ENCODE measurements at regions not wholly inside any gene's neighbourhood (a gene's known extent, or its start where the extent isn't known, plus 50 kb on each side); places are given as distances from the start of the nearest gene placed in this dataset.

DNA sequence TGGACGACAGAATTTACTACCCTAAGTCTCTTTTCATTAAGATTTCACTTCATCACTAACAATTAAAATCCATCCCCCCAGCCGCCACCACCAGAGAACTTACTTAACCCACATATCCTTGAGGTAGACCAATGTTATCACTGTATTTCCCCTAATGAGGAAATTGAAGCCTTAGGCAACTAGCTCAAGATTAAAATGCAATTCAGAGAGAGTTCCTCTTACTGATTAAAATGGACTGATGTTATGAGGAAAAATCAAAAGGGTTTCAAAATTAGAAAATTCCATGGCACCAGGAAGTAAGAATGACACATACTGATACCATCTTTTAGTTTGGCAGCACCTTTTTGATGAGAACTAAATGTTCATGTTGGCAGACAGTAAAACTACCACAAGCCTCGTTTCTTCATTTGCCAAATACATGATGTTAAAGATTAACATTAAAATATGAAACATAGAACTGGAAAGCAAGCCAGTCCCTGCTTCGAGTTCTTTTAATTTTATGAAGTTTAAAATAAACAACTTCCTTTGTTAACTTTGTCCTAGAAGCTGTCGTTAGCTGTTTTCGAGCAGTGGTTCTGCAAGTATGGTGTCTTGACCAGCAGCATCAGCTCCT is 69.3 kb upstream of the CCDC160 start:
- Mint-ChIP-seq H3K27me3 (ENCODE audit: low read depth) (no peaks in the 10 kb centered on the region; the same call in 1 of the 2 replicates), H3K4me1 (peaks cover 30% of the 10 kb centered on the region), H3K27ac (peak overlapping the region; percentile 11; the same call in 1 of the 2 replicates), H3K4me3 (no peak overlapping the region), H3K9me3 (no peaks in the 10 kb centered on the region), H3K36me3 (peaks cover 31% of the 10 kb centered on the region)
- DNase-seq (ENCODE audit: low spot score) (no peak), ATAC-seq (no peak)
- TF ChIP-seq, protein P1, sequence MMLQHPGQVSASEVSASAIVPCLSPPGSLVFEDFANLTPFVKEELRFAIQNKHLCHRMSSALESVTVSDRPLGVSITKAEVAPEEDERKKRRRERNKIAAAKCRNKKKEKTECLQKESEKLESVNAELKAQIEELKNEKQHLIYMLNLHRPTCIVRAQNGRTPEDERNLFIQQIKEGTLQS (CRISPR knock-in tag; conservative IDR thresholded peaks at IDR 0.05) = no peak
- no peak for TF ChIP-seq JAZF1 (CRISPR knock-in tag; IDR thresholded peaks at IDR 0.05)
- no peak for TF ChIP-seq OVOL2 (CRISPR knock-in tag; IDR thresholded peaks at IDR 0.05; ENCODE audit: borderline replicate concordance)
- TF ChIP-seq FOXJ3 (CRISPR knock-in tag; IDR thresholded peaks at IDR 0.05; ENCODE audit: borderline replicate concordance) = no peak
- no peak for TF ChIP-seq ZBTB21 (CRISPR knock-in tag; IDR thresholded peaks at IDR 0.05; ENCODE audit: borderline replicate concordance)
- ChIA-PET CTCF (interaction anchor here (1.1 to 1.8 kb wide), 2 partner anchors 23 to 86 kb away, joined by 3 to 9 read pairs; no protein-coding TSS in a partner anchor), POLR2A (no interaction called here)

- CTCF ChIA-PET = interaction anchor here (0.6 to 1.0 kb wide), 2 partner anchors 24 to 82 kb away, joined by 3 to 5 read pairs; no protein-coding TSS in a partner anchor
- TF ChIP-seq SMAD4 (CRISPR knock-in tag; IDR thresholded peaks at IDR 0.05) = no peak
- TF ChIP-seq ERG (CRISPR knock-in tag; IDR thresholded peaks at IDR 0.05) = no peak
- TF ChIP-seq ATF2 (CRISPR knock-in tag; IDR thresholded peaks at IDR 0.05; ENCODE audit: borderline replicate concordance, low read depth) = no peak
- 0 out of 2 replicates have a peak, but pooled peaks have one; percentile 46 for TF ChIP-seq E2F5 (CRISPR knock-in tag; IDR thresholded peaks at IDR 0.05)
- no peak for TF ChIP-seq TCF7 (CRISPR knock-in tag; IDR thresholded peaks at IDR 0.05; ENCODE audit: low read depth)
- no peak for TF ChIP-seq NFATC4 (CRISPR knock-in tag; IDR thresholded peaks at IDR 0.05)
- TF ChIP-seq, protein P2, sequence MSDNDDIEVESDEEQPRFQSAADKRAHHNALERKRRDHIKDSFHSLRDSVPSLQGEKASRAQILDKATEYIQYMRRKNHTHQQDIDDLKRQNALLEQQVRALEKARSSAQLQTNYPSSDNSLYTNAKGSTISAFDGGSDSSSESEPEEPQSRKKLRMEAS (CRISPR knock-in tag; IDR thresholded peaks at IDR 0.05) = peak; percentile 87
- TF ChIP-seq ELF4 (CRISPR knock-in tag; IDR thresholded peaks at IDR 0.05; ENCODE audit: low read depth) = no peak
- TF ChIP-seq MLX (CRISPR knock-in tag; IDR thresholded peaks at IDR 0.05) = no peak
- TF ChIP-seq IRF2 (CRISPR knock-in tag; IDR thresholded peaks at IDR 0.05; ENCODE audit: borderline replicate concordance, low read depth) = no peak
- TF ChIP-seq, protein P3, sequence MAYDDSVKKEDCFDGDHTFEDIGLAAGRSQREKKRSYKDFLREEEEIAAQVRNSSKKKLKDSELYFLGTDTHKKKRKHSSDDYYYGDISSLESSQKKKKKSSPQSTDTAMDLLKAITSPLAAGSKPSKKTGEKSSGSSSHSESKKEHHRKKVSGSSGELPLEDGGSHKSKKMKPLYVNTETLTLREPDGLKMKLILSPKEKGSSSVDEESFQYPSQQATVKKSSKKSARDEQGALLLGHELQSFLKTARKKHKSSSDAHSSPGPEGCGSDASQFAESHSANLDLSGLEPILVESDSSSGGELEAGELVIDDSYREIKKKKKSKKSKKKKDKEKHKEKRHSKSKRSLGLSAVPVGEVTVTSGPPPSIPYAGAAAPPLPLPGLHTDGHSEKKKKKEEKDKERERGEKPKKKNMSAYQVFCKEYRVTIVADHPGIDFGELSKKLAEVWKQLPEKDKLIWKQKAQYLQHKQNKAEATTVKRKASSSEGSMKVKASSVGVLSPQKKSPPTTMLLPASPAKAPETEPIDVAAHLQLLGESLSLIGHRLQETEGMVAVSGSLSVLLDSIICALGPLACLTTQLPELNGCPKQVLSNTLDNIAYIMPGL (CRISPR knock-in tag; IDR thresholded peaks at IDR 0.05) = no peak
- no peak for TF ChIP-seq ESRRA (CRISPR knock-in tag; IDR thresholded peaks at IDR 0.05; ENCODE audit: borderline replicate concordance)
- TF ChIP-seq ZNF219 (CRISPR knock-in tag; IDR thresholded peaks at IDR 0.05; ENCODE audit: borderline replicate concordance) = no peak
- TF ChIP-seq ZNF138 (CRISPR knock-in tag; conservative IDR thresholded peaks at IDR 0.05) = no peak
- TF ChIP-seq, protein P4, sequence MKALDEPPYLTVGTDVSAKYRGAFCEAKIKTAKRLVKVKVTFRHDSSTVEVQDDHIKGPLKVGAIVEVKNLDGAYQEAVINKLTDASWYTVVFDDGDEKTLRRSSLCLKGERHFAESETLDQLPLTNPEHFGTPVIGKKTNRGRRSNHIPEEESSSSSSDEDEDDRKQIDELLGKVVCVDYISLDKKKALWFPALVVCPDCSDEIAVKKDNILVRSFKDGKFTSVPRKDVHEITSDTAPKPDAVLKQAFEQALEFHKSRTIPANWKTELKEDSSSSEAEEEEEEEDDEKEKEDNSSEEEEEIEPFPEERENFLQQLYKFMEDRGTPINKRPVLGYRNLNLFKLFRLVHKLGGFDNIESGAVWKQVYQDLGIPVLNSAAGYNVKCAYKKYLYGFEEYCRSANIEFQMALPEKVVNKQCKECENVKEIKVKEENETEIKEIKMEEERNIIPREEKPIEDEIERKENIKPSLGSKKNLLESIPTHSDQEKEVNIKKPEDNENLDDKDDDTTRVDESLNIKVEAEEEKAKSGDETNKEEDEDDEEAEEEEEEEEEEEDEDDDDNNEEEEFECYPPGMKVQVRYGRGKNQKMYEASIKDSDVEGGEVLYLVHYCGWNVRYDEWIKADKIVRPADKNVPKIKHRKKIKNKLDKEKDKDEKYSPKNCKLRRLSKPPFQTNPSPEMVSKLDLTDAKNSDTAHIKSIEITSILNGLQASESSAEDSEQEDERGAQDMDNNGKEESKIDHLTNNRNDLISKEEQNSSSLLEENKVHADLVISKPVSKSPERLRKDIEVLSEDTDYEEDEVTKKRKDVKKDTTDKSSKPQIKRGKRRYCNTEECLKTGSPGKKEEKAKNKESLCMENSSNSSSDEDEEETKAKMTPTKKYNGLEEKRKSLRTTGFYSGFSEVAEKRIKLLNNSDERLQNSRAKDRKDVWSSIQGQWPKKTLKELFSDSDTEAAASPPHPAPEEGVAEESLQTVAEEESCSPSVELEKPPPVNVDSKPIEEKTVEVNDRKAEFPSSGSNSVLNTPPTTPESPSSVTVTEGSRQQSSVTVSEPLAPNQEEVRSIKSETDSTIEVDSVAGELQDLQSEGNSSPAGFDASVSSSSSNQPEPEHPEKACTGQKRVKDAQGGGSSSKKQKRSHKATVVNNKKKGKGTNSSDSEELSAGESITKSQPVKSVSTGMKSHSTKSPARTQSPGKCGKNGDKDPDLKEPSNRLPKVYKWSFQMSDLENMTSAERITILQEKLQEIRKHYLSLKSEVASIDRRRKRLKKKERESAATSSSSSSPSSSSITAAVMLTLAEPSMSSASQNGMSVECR (CRISPR knock-in tag; IDR thresholded peaks at IDR 0.05; ENCODE audit: borderline replicate concordance) = no peak
Observed at GRCh38 chrX:134171661-134172587, 65.1 kb upstream of the CCDC160 start.

More at GRCh38 chrX:134171661-134172587, 65.1 kb upstream of the CCDC160 start:
- Mint-ChIP-seq H3K9me3 (no peaks in the 10 kb centered on the region), H3K36me3 (peaks cover 34% of the 10 kb centered on the region), H3K27me3 (ENCODE audit: low read depth) (no peaks in the 10 kb centered on the region), H3K4me1 (peaks cover 37% of the 10 kb centered on the region), H3K4me3 (peak overlapping the region; percentile 94), H3K27ac (peak overlapping the region; percentile 88)
- DNase-seq (ENCODE audit: low spot score) (peak; percentile 33), ATAC-seq (peak; percentile 12; the same call in 1 of the 2 replicates)
- POLR2A ChIA-PET = no interaction called here

All from WTC11 (cell line).